ENCODE measurements at regions not wholly inside any gene's neighbourhood (a gene's known extent, or its start where the extent isn't known, plus 50 kb on each side); places are given as distances from the start of the nearest gene placed in this dataset.

- TF ChIP-seq, protein P1, sequence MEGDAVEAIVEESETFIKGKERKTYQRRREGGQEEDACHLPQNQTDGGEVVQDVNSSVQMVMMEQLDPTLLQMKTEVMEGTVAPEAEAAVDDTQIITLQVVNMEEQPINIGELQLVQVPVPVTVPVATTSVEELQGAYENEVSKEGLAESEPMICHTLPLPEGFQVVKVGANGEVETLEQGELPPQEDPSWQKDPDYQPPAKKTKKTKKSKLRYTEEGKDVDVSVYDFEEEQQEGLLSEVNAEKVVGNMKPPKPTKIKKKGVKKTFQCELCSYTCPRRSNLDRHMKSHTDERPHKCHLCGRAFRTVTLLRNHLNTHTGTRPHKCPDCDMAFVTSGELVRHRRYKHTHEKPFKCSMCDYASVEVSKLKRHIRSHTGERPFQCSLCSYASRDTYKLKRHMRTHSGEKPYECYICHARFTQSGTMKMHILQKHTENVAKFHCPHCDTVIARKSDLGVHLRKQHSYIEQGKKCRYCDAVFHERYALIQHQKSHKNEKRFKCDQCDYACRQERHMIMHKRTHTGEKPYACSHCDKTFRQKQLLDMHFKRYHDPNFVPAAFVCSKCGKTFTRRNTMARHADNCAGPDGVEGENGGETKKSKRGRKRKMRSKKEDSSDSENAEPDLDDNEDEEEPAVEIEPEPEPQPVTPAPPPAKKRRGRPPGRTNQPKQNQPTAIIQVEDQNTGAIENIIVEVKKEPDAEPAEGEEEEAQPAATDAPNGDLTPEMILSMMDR (conservative IDR thresholded peaks at IDR 0.05; ENCODE audit: low read depth in 2 of 2): no peak
- TF ChIP-seq POLR2AphosphoS5 (IDR thresholded peaks at IDR 0.05; ENCODE audit: low read depth) (no peak), EZH2 (IDR thresholded peaks at IDR 0.05; ENCODE audit: low read depth, unreplicated experiment) (no peak), CREB1 (CRISPR knock-in tag; IDR thresholded peaks at IDR 0.05; ENCODE audit: low read depth) (no peak), ZNF114 (CRISPR knock-in tag; IDR thresholded peaks at IDR 0.05) (no peak)
Observed at GRCh38 chr18:41540237-41540871, 414.7 kb upstream of the PIK3C3 start.

Measured in GM23338 (cell line).